HTR-8/SVneo (cell line): ENCODE measurements at regions not wholly inside any gene's neighbourhood (a gene's known extent, or its start where the extent isn't known, plus 50 kb on each side); places are given as distances from the start of the nearest gene placed in this dataset.
"Not testable (repeated sequence)": the region's sequence is repeated elsewhere in the genome, so short reads cannot be mapped to it uniquely, and the experiment has no call there.

Experiments used
- DNase-seq: peaks from one replicate; pipeline ENCODE4 v3.0.0; 2011; ENCODE audit warnings: low spot score, mixed read lengths; ENCODE audit not compliant: insufficient read length
- FAIRE-seq: peaks from 2 replicates; lab custom pipeline; 2011; peaks lifted over from hg19 to GRCh38; lab: Jason Lieb, UNC

DNA sequence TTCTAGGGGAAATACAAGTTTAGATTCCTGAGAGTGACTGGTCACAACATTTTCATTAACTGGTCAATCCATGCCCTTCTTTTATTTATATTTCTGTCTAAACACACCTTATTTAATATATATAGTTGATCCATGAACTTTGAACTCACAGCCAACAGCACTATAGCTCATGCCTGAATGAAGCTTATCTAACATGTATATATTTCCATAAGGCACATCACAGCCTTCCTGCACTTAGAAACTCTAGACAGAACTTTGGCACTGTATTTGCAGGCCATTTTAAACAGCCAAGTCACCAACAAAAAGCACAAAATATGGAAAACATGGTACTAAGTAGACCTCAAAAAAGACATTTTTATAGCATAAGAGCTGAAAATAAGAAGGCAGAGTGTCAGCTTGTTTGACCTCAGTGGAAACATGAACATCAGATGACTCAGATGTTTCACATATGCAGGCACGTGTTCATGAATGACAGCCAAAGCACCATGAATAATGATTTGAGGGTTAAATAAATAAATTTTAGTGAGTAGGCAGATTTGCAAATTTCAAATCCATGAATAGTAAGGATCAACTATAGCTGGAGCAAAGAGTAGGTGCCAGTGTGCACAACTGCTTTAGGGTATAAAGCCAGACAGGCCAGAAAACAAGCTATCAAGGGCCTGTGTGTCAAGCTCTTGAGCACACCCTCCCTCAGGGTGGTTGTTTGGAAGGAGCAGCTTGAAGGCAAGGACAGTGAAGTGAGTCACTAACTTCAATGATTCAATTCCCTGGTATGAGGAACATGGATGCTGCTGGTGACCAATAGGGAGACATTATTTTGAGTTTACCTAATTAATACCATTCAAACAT, 88.9 kb upstream of the NT5E start:
- peak; percentile 68 for DNase-seq

DNA sequence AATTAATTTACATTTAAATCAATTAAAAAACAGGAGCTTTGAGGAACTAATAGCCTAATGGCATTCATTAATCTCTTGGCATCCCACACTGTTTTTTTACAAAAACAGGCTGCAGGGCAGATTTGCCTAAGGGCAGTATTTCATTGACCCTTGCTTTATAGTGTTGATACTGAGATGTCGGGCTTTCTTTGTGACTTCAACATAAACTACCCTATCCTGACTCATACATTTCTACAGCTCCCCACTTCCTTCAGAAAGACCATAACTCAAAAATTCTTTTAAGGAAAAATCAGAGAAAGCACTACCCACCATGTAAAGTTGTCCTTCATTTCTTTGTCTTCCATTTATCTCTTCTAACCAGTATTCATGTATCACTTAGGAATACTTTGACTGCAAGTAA, 92.2 kb upstream of the NT5E start:
- FAIRE-seq (no peak), DNase-seq (no peak)

More for the DNA sequence above, 88.9 kb upstream of the NT5E start:
- FAIRE-seq = peak; percentile 91

DNA sequence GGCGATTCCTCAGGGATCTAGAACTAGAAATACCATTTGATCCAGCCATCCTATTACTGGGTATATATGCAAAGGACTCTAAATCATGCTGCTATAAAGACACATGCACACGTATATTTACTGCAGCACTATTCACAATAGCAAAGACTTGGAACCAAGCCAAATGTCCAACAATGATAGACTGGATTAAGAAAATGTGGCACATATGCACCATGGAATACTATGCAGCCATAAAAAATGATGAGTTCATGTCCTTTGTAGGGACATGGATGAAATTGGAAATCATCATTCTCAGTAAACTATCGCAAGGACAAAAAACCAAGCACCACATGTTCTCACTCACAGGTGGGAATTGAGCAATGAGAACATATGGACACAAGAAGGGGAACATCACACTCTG, 93.1 kb upstream of the NT5E start:
- not testable (repeated sequence) for FAIRE-seq, DNase-seq

DNA sequence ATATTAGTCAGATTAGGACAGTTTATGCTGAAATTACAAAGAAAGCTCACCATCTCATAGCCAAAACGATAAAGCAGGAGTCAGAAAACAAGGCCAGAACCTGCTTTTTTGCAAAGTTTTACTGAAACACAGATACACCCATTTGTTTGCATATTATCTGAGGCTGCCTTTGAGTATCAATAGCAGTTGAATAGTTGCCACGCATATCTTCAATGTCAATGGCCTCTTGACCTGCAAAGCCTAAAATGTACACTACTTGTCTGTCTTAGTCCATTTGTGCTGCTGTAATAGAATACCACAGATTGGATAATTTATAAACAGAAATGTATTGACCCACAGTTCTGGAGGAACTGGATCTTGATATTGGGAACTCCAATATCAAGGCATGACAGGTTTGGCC, 94.1 kb upstream of the NT5E start:
- FAIRE-seq (peak; percentile 33), DNase-seq (no peak)

- peak; percentile 45 for DNase-seq
- no peak for FAIRE-seq
Measured at GRCh38 chr6:85354761-85355618, 94.9 kb upstream of the NT5E start.

DNA sequence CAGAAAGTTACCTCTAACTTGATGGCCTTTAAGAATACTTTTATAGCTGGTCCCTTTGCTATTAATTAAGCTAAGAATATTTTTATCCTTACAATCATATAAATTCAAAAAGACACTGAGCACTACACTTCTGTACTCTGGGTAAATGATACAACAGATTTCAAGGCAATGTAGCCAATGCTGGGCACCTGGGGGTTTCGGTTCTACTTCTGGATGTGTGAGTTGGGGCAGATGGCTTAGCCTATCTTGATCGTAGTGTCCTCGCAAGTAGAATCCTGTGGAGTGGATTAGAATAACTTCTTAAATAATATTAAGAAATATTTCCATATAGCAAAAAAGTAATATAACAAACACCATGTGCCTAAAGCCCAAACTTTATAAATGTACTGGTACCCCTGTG, 96.9 kb upstream of the NT5E start:
- no peak for DNase-seq
- FAIRE-seq = no peak

DNA sequence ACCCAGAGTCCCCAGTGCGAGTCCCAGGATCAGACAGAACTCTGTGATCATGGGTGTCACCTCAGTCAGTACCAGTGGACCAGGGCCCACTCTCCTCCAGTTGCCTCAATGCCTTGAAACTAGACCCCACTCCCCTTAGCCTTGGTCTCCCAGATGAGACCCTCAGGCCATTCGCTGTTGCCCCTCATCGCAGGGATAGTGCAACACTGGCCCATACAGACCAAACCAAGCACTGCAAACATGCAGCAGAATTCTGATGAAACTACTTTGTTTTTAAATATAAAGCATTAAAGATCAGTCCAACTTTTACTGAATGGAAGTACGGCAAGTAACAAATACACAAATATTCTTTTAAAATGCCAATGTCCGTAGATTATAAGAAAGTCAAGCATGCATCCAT, 101.2 kb upstream of the NT5E start:
- no peak for FAIRE-seq
- DNase-seq = no peak

GRCh38 chr6:85347812-85348211, 102.1 kb upstream of the NT5E start:
- no peak for DNase-seq
- FAIRE-seq = no peak

DNA sequence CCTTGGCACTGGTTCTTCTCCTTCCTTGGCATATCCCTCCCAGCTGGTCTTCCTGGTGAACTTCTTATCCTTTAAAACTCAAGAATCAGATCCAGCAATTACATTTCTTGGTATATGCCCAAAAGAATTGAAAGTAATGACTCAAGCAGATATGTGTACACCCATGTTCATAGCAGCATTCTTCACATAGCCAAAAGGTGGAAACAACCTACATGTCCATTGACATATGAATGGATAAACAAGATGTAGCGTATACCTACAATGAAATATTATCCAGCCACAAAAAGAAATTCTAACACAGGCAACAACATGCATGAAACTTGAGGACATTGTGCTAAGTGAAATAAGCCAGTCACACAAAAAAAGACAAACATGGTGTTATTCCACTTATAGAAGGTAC, 103.7 kb upstream of the NT5E start:
- DNase-seq = no peak
- no peak for FAIRE-seq

- FAIRE-seq (no peak), DNase-seq (no peak)
Measured at GRCh38 chr6:85344996-85345395, 104.9 kb upstream of the NT5E start.

- DNase-seq (no peak), FAIRE-seq (no peak)
Measured at GRCh38 chr6:85343428-85343827, 106.5 kb upstream of the NT5E start.

- DNase-seq = no peak
- no peak for FAIRE-seq
Measured at GRCh38 chr6:85329196-85329595, 120.7 kb upstream of the NT5E start.

- DNase-seq, FAIRE-seq: not testable (repeated sequence)
Measured at GRCh38 chr6:85325811-85326210, 124.1 kb upstream of the NT5E start.

DNA sequence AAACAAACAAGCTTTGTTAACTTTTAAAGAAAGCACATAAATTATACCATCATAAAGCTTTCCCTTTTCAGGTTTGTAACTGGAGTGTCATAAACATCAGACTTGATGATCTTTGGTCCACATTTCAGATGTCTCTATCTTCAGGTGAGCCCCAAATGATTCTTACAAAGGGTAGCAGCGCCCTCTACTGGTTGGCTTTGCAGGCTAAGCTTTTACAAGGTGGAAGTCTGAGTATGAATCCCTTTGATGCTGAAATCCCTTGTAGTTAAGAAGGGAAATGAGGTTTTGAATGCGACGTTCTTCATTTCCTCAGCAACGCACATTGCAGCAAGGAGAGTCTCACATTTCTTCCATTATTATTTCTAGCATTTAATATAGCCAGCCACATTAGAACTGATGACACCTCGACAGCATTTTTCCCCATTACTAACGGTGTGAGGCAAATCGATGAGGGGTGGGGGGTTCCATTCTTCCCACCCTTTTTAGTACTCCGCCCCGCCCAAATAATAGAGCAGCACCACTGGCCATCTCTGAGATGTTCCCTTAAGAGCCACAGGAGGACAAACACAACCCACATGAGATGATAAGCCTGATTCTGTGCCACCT, 126.3 kb upstream of the NT5E start:
- FAIRE-seq = no peak
- DNase-seq = peak; percentile 60

DNA sequence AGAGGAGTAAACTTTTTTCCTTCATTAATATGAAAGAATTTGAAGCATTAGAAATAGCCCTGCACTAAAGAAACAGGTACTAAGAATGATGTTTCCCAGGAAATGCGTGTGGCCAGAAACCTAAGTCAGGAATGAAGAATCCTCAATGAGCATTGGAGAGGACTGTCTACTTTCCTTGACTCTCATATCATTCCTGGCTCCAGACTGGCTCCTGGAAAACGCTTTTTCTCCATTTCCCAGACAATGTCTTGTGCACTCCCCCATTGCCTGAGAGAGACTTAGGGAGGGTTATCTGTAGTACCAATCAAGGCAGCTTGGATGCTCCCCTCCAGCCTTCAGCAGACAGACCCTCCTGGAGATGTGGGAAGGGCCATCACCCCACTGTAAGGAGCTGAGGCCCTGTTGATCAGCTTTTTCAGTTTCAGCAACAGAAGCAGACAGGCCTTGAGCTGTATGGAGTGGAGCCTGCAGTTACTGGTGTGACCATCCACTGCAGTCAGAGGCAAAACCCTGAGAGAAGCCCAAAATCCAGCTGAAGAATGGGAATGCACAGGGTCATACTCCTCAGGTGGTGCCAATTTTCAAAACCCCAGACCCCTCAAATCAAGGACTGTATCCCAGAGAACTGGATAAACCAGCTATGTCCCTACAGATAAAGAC, 127.3 kb upstream of the NT5E start:
- FAIRE-seq (no peak), DNase-seq (no peak)

- no peak for DNase-seq
- no peak for FAIRE-seq
Measured at GRCh38 chr6:85321906-85322305, 128.0 kb upstream of the NT5E start.

- DNase-seq = no peak
- FAIRE-seq = no peak
Measured at GRCh38 chr6:85314586-85314985, 135.3 kb upstream of the NT5E start.

DNA sequence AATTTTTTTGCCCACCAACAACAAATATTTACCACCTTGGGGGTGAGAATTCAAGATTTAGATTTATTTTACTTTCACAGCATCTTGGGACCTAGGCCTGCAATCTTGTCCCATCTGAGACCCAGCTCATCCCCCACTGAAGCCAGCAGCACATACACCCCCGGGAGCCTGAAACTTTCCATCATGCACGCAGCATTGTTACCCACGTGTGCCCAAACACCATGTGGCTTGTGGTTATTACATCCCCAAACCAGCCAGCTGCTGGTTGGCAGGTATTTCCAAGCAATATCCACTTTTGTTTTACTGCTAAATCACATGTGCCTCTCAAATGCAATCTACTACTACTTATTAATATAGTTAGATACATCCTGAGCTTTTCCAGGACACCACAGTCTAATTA, 149.3 kb upstream of the NT5E start:
- FAIRE-seq = no peak

GRCh38 chr6:85298553-85298952, 151.3 kb upstream of the NT5E start:
- FAIRE-seq (no peak), DNase-seq (no peak)

More for the DNA sequence above, 149.3 kb upstream of the NT5E start:
- DNase-seq = no peak

GRCh38 chr6:85291326-85291725, 158.6 kb upstream of the NT5E start:
- no peak for FAIRE-seq

More at GRCh38 chr6:85291326-85291725, 158.6 kb upstream of the NT5E start:
- DNase-seq = no peak
